HG03139 (cell line): ENCODE measurements at regions not wholly inside any gene's neighbourhood (a gene's known extent, or its start where the extent isn't known, plus 50 kb on each side); places are given as distances from the start of the nearest gene placed in this dataset.
A peak's percentile ranks its signal among the peaks of the same experiment; 100 is the strongest.
"Not testable (repeated sequence)": the region's sequence is repeated elsewhere in the genome, so short reads cannot be mapped to it uniquely, and the experiment has no call there.

ENCODE experiments used
- ATAC-seq: cut with Tn5 transposase; IDR thresholded peaks from one replicate; pipeline ENCODE4 v1.9.1; 2021; ENCODE audit not compliant: unreplicated experiment

- ATAC-seq, result no peak
Measured at GRCh38 chr6:95660544-95660943, 83.2 kb downstream of the MANEA start.

GRCh38 chr6:95670011-95670463 lies 92.7 kb downstream of the MANEA start:
- no peak for ATAC-seq

GRCh38 chr6:95676011-95676628 lies 98.8 kb downstream of the MANEA start:
- ATAC-seq, result no peak

- ATAC-seq, result no peak
Measured at GRCh38 chr6:95679981-95680380, 102.6 kb downstream of the MANEA start.

- no peak for ATAC-seq
Measured at GRCh38 chr6:95681736-95682135, 104.4 kb downstream of the MANEA start.

- no peak for ATAC-seq
Measured at GRCh38 chr6:95682476-95682875, 105.1 kb downstream of the MANEA start.

GRCh38 chr6:95685822-95686221 lies 108.5 kb downstream of the MANEA start:
- ATAC-seq, result no peak

- no peak for ATAC-seq
Measured at GRCh38 chr6:95686272-95686671, 108.9 kb downstream of the MANEA start.

- no peak for ATAC-seq
Measured at GRCh38 chr6:95686895-95687294, 109.6 kb downstream of the MANEA start.

GRCh38 chr6:95687839-95688238 lies 110.5 kb downstream of the MANEA start:
- ATAC-seq, result no peak

GRCh38 chr6:95690328-95690727 lies 113.0 kb downstream of the MANEA start:
- peak; percentile 64 for ATAC-seq

- ATAC-seq, result no peak
Measured at GRCh38 chr6:95693108-95693507, 115.8 kb downstream of the MANEA start.

- no peak for ATAC-seq
Measured at GRCh38 chr6:95698271-95698670, 120.9 kb downstream of the MANEA start.

- ATAC-seq, result no peak
Measured at GRCh38 chr6:95723638-95724037, 146.3 kb downstream of the MANEA start.

GRCh38 chr6:95725344-95725743 lies 148.0 kb downstream of the MANEA start:
- no peak for ATAC-seq

- ATAC-seq, result no peak
Measured at GRCh38 chr6:95740157-95740556, 162.8 kb downstream of the MANEA start.

- ATAC-seq, result no peak
Measured at GRCh38 chr6:95741045-95741444, 163.7 kb downstream of the MANEA start.

GRCh38 chr6:95742767-95743289 lies 165.5 kb downstream of the MANEA start:
- no peak for ATAC-seq

- no peak for ATAC-seq
Measured at GRCh38 chr6:95743591-95743990, 166.3 kb downstream of the MANEA start.

- ATAC-seq, result not testable (repeated sequence)
Measured at GRCh38 chr6:95758236-95759069, 181.1 kb downstream of the MANEA start.

GRCh38 chr6:95767897-95768463 lies 190.6 kb downstream of the MANEA start:
- no peak for ATAC-seq

GRCh38 chr6:95768539-95768938 lies 191.2 kb downstream of the MANEA start:
- no peak for ATAC-seq
